ENCODE measurements at regions not wholly inside any gene's neighbourhood (a gene's known extent, or its start where the extent isn't known, plus 50 kb on each side); places are given as distances from the start of the nearest gene placed in this dataset.

- Mint-ChIP-seq H3K27me3 (no peaks in the 10 kb centered on the region), H3K9me3 (peaks cover 12 to 29% (median 13%) of the 10 kb centered on the region in 5 donors), H3K4me1 (no peaks in the 10 kb centered on the region), H3K36me3 (no peaks in the 10 kb centered on the region), H3K27ac (no peak overlapping the region), H3K4me3 (no peak overlapping the region)
- Histone ChIP-seq H3K4me3 (ENCODE audit: low read length) (no peak overlapping the region), H3K36me3 (ENCODE audit: insufficient read depth, low read length) (no peaks in the 10 kb centered on the region), H3K9me3 (ENCODE audit: low read length) (no peaks in the 10 kb centered on the region), H3K27ac (ENCODE audit: low read depth, low read length) (no peak overlapping the region), H3K4me1 (ENCODE audit: insufficient read depth, low read length) (no peaks in the 10 kb centered on the region), H3K27me3 (ENCODE audit: insufficient read depth, low read length, poor library complexity, severe bottlenecking) (no peaks in the 10 kb centered on the region)
- CTCF ChIA-PET = no interaction called here
- DNase-seq = no peak
- POLR2A ChIA-PET = no interaction called here
Observed at GRCh38 chr4:59945277-59945676, 1254.8 kb upstream of the ADGRL3 start.

- H3K27ac ChIP-seq (ENCODE audit: low read depth, low read length) = no peak overlapping the region
- no peak overlapping the region for H3K4me3 ChIP-seq (ENCODE audit: low read length)
- Mint-ChIP-seq H3K9me3 (peaks cover 12 to 32% (median 17%) of the 10 kb centered on the region in 5 donors), H3K4me1 (no peaks in the 10 kb centered on the region), H3K27ac (no peak overlapping the region), H3K4me3 (no peak overlapping the region), H3K27me3 (no peaks in the 10 kb centered on the region), H3K36me3 (no peaks in the 10 kb centered on the region)
- no peaks in the 10 kb centered on the region for H3K36me3 ChIP-seq (ENCODE audit: insufficient read depth, low read length)
- CTCF ChIA-PET = no interaction called here
- H3K4me1 ChIP-seq (ENCODE audit: insufficient read depth, low read length) = no peaks in the 10 kb centered on the region
- POLR2A ChIA-PET = no interaction called here
- H3K27me3 ChIP-seq (ENCODE audit: insufficient read depth, low read length, poor library complexity, severe bottlenecking) = no peaks in the 10 kb centered on the region
- no peaks in the 10 kb centered on the region for H3K9me3 ChIP-seq (ENCODE audit: low read length)
- DNase-seq = no peak
Observed at GRCh38 chr4:59945716-59946115, 1254.4 kb upstream of the ADGRL3 start.

GRCh38 chr4:59956366-59956765, 1243.8 kb upstream of the ADGRL3 start:
- H3K27me3 Mint-ChIP-seq = no peaks in the 10 kb centered on the region
- H3K27me3 ChIP-seq (ENCODE audit: insufficient read depth, low read length, poor library complexity, severe bottlenecking) = no peaks in the 10 kb centered on the region
- no peak overlapping the region for H3K27ac Mint-ChIP-seq
- H3K36me3 Mint-ChIP-seq = no peaks in the 10 kb centered on the region
- H3K9me3 Mint-ChIP-seq = peaks cover 7 to 50% (median 14%) of the 10 kb centered on the region in 5 donors
- no peak for DNase-seq
- no peaks in the 10 kb centered on the region for H3K36me3 ChIP-seq (ENCODE audit: insufficient read depth, low read length)
- H3K9me3 ChIP-seq (ENCODE audit: low read length) = no peaks in the 10 kb centered on the region
- no peak overlapping the region for H3K4me3 ChIP-seq (ENCODE audit: low read length)
- no peaks in the 10 kb centered on the region for H3K4me1 Mint-ChIP-seq
- H3K4me3 Mint-ChIP-seq = no peak overlapping the region
- H3K27ac ChIP-seq (ENCODE audit: low read depth, low read length) = no peak overlapping the region
- no peaks in the 10 kb centered on the region for H3K4me1 ChIP-seq (ENCODE audit: insufficient read depth, low read length)
- ChIA-PET CTCF (no interaction called here), POLR2A (no interaction called here)

- peaks cover 0 to 1% (median 0%) of the 10 kb centered on the region in 3 donors for H3K36me3 Mint-ChIP-seq
Observed at GRCh38 chr4:59960143-59960542, 1240.0 kb upstream of the ADGRL3 start.

GRCh38 chr4:59966758-59967157, 1233.4 kb upstream of the ADGRL3 start:
- no peaks in the 10 kb centered on the region for H3K27me3 Mint-ChIP-seq
- H3K9me3 Mint-ChIP-seq = peaks cover 4 to 36% (median 13%) of the 10 kb centered on the region in 5 donors
- no peak overlapping the region for H3K27ac Mint-ChIP-seq
- Histone ChIP-seq H3K4me1 (ENCODE audit: insufficient read depth, low read length) (no peaks in the 10 kb centered on the region), H3K4me3 (ENCODE audit: low read length) (no peak overlapping the region), H3K27me3 (ENCODE audit: insufficient read depth, low read length, poor library complexity, severe bottlenecking) (no peaks in the 10 kb centered on the region), H3K9me3 (ENCODE audit: low read length) (no peaks in the 10 kb centered on the region), H3K36me3 (ENCODE audit: insufficient read depth, low read length) (no peaks in the 10 kb centered on the region), H3K27ac (ENCODE audit: low read depth, low read length) (no peak overlapping the region)
- POLR2A ChIA-PET = no interaction called here
- DNase-seq = no peak
- no peaks in the 10 kb centered on the region for H3K4me1 Mint-ChIP-seq
- CTCF ChIA-PET = no interaction called here
- peaks cover 0 to 1% (median 0%) of the 10 kb centered on the region in 3 donors for H3K36me3 Mint-ChIP-seq
- H3K4me3 Mint-ChIP-seq = no peak overlapping the region

More at GRCh38 chr4:59960143-59960542, 1240.0 kb upstream of the ADGRL3 start:
- H3K36me3 ChIP-seq (ENCODE audit: insufficient read depth, low read length) = no peaks in the 10 kb centered on the region
- H3K9me3 ChIP-seq (ENCODE audit: low read length) = no peaks in the 10 kb centered on the region
- H3K4me1 Mint-ChIP-seq = no peaks in the 10 kb centered on the region
- ChIA-PET CTCF (no interaction called here), POLR2A (no interaction called here)
- no peak overlapping the region for H3K27ac Mint-ChIP-seq
- H3K4me3 ChIP-seq (ENCODE audit: low read length) = no peak overlapping the region
- H3K27me3 ChIP-seq (ENCODE audit: insufficient read depth, low read length, poor library complexity, severe bottlenecking) = no peaks in the 10 kb centered on the region
- H3K4me1 ChIP-seq (ENCODE audit: insufficient read depth, low read length) = no peaks in the 10 kb centered on the region
- DNase-seq = no peak
- H3K9me3 Mint-ChIP-seq = peaks cover 4 to 33% (median 13%) of the 10 kb centered on the region in 5 donors
- no peak overlapping the region for H3K27ac ChIP-seq (ENCODE audit: low read depth, low read length)
- H3K4me3 Mint-ChIP-seq = no peak overlapping the region
- no peaks in the 10 kb centered on the region for H3K27me3 Mint-ChIP-seq

- Mint-ChIP-seq H3K27me3 (no peaks in the 10 kb centered on the region), H3K4me3 (no peak overlapping the region), H3K27ac (no peak overlapping the region), H3K9me3 (peaks cover 4 to 35% (median 17%) of the 10 kb centered on the region in 5 donors), H3K4me1 (no peaks in the 10 kb centered on the region), H3K36me3 (no peaks in the 10 kb centered on the region)
- Histone ChIP-seq H3K4me3 (ENCODE audit: low read length) (no peak overlapping the region), H3K9me3 (ENCODE audit: low read length) (no peaks in the 10 kb centered on the region), H3K36me3 (ENCODE audit: insufficient read depth, low read length) (no peaks in the 10 kb centered on the region), H3K27ac (ENCODE audit: low read depth, low read length) (no peak overlapping the region), H3K4me1 (ENCODE audit: insufficient read depth, low read length) (no peaks in the 10 kb centered on the region), H3K27me3 (ENCODE audit: insufficient read depth, low read length, poor library complexity, severe bottlenecking) (no peaks in the 10 kb centered on the region)
- DNase-seq = no peak
- ChIA-PET POLR2A (no interaction called here), CTCF (no interaction called here)
Observed at GRCh38 chr4:59968796-59969195, 1231.3 kb upstream of the ADGRL3 start.

- no peaks in the 10 kb centered on the region for H3K36me3 Mint-ChIP-seq
- ChIA-PET CTCF (no interaction called here), POLR2A (no interaction called here)
- peaks cover 4 to 35% (median 17%) of the 10 kb centered on the region in 5 donors for H3K9me3 Mint-ChIP-seq
- no peak overlapping the region for H3K27ac Mint-ChIP-seq
- no peaks in the 10 kb centered on the region for H3K27me3 Mint-ChIP-seq
- Histone ChIP-seq H3K4me3 (ENCODE audit: low read length) (no peak overlapping the region), H3K36me3 (ENCODE audit: insufficient read depth, low read length) (no peaks in the 10 kb centered on the region), H3K4me1 (ENCODE audit: insufficient read depth, low read length) (no peaks in the 10 kb centered on the region), H3K27me3 (ENCODE audit: insufficient read depth, low read length, poor library complexity, severe bottlenecking) (no peaks in the 10 kb centered on the region), H3K9me3 (ENCODE audit: low read length) (no peaks in the 10 kb centered on the region), H3K27ac (ENCODE audit: low read depth, low read length) (no peak overlapping the region)
- no peak for DNase-seq
- H3K4me1 Mint-ChIP-seq = no peaks in the 10 kb centered on the region
- no peak overlapping the region for H3K4me3 Mint-ChIP-seq
Observed at GRCh38 chr4:59969909-59970308, 1230.2 kb upstream of the ADGRL3 start.

- no peaks in the 10 kb centered on the region for H3K36me3 Mint-ChIP-seq
- H3K4me1 Mint-ChIP-seq = no peaks in the 10 kb centered on the region
- H3K9me3 Mint-ChIP-seq = peaks cover 7 to 35% (median 17%) of the 10 kb centered on the region in 5 donors
- no peak overlapping the region for H3K4me3 ChIP-seq (ENCODE audit: low read length)
- ChIA-PET POLR2A (no interaction called here), CTCF (no interaction called here)
- DNase-seq = no peak
- H3K4me1 ChIP-seq (ENCODE audit: insufficient read depth, low read length) = no peaks in the 10 kb centered on the region
- H3K27ac ChIP-seq (ENCODE audit: low read depth, low read length) = no peak overlapping the region
- H3K4me3 Mint-ChIP-seq = no peak overlapping the region
- H3K9me3 ChIP-seq (ENCODE audit: low read length) = no peaks in the 10 kb centered on the region
- H3K27ac Mint-ChIP-seq = no peak overlapping the region
- H3K36me3 ChIP-seq (ENCODE audit: insufficient read depth, low read length) = no peaks in the 10 kb centered on the region
- no peaks in the 10 kb centered on the region for H3K27me3 ChIP-seq (ENCODE audit: insufficient read depth, low read length, poor library complexity, severe bottlenecking)
- no peaks in the 10 kb centered on the region for H3K27me3 Mint-ChIP-seq
Observed at GRCh38 chr4:59971952-59972351, 1228.2 kb upstream of the ADGRL3 start.

GRCh38 chr4:59973492-59973891, 1226.6 kb upstream of the ADGRL3 start:
- Histone ChIP-seq H3K4me3 (ENCODE audit: low read length) (no peak overlapping the region), H3K27me3 (ENCODE audit: insufficient read depth, low read length, poor library complexity, severe bottlenecking) (no peaks in the 10 kb centered on the region), H3K27ac (ENCODE audit: low read depth, low read length) (no peak overlapping the region), H3K36me3 (ENCODE audit: insufficient read depth, low read length) (no peaks in the 10 kb centered on the region), H3K9me3 (ENCODE audit: low read length) (no peaks in the 10 kb centered on the region), H3K4me1 (ENCODE audit: insufficient read depth, low read length) (no peaks in the 10 kb centered on the region)
- ChIA-PET POLR2A (no interaction called here), CTCF (no interaction called here)
- Mint-ChIP-seq H3K27me3 (no peaks in the 10 kb centered on the region), H3K27ac (no peak overlapping the region), H3K4me1 (no peaks in the 10 kb centered on the region), H3K9me3 (peaks cover 7 to 22% (median 9%) of the 10 kb centered on the region in 5 donors), H3K4me3 (no peak overlapping the region), H3K36me3 (no peaks in the 10 kb centered on the region)
- DNase-seq = no peak

Data from CD8-positive, alpha-beta memory T cell (primary cell).